ENCODE measurements at regions not wholly inside any gene's neighbourhood (a gene's known extent, or its start where the extent isn't known, plus 50 kb on each side); places are given as distances from the start of the nearest gene placed in this dataset.

DNA sequence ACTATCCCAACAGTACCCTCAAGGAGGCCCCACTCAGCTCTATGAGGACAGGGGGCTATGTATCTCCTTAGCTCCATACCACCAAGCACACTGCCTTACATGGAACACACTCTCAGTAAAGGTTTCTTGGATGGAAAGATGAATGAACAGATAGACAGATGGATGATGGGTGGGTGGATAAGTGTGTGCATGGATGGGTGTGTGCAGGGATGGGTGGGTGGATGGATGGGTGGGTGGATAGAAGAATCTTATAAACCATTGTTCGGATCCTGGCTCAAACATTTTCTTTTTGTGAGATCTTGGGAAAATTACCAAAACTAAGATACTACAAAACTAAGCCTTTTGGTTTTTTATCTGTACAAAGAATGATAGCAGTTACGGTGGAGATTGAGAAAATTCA is 111.0 kb upstream of the NFIA start:
- Histone ChIP-seq H3F3A (ENCODE audit: control insufficient read depth, insufficient read depth) (no peaks in the 10 kb centered on the region), H3K4me1 (ENCODE audit: control insufficient read depth, low read length) (no peaks in the 10 kb centered on the region), H3K4me2 (ENCODE audit: low read length) (no peak overlapping the region), H4K20me1 (ENCODE audit: control insufficient read depth, insufficient read depth, low read depth, low read length) (no peaks in the 10 kb centered on the region), H3K9me3 (ENCODE audit: control insufficient read depth, insufficient read depth, low read length) (no peaks in the 10 kb centered on the region), H3K27ac (ENCODE audit: low read depth, low read length) (no peak overlapping the region), H3K9me2 (replicated peaks; ENCODE audit: control insufficient read depth, low read length) (no peaks in the 10 kb centered on the region), H3K36me3 (ENCODE audit: control insufficient read depth, low read length) (no peaks in the 10 kb centered on the region), H3K79me2 (ENCODE audit: control insufficient read depth, low read length) (no peaks in the 10 kb centered on the region), H3K27me3 (ENCODE audit: control insufficient read depth, low read length) (peaks cover 42% of the 10 kb centered on the region), H3K4me3 (ENCODE audit: low read length) (no peak overlapping the region)
- TF ChIP-seq EZH2phosphoT487 (IDR thresholded peaks at IDR 0.05; ENCODE audit: borderline replicate concordance, low read length) (no peak), CTCF (IDR thresholded peaks at IDR 0.05; ENCODE audit: low read depth, low read length, poor library complexity, severe bottlenecking) (no peak)

DNA sequence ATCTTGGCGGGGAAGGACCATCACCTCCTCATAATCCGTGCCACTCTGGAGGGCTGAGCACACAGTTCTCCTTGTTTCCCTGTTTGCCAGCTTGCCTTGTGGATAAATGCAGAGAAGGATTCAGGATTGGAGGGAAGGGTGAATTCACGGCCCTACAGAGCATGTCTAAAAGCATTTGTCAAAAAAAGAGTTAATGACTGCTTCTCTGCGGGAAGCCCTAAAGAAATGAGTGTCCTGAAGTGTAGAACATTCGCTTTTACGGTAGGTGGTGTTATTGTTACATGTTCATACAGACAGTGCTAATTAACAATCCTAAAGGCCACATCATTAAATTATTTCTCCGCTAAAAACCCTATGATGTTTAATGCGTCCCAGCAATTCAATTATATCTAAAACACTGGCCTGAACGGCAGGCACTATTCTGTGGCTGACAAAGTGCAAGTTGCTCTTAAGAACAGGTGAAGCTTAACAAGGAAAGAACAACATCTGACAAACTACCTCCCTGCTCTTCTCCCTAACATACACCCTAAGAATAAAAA is 112.3 kb upstream of the NFIA start:
- Histone ChIP-seq H3F3A (ENCODE audit: control insufficient read depth, insufficient read depth) (no peaks in the 10 kb centered on the region), H3K4me2 (ENCODE audit: low read length) (no peak overlapping the region), H3K27me3 (ENCODE audit: control insufficient read depth, low read length) (peaks cover 35% of the 10 kb centered on the region), H3K4me1 (ENCODE audit: control insufficient read depth, low read length) (no peaks in the 10 kb centered on the region), H3K9me3 (ENCODE audit: control insufficient read depth, insufficient read depth, low read length) (peaks cover 7% of the 10 kb centered on the region), H3K27ac (ENCODE audit: low read depth, low read length) (no peak overlapping the region), H3K36me3 (ENCODE audit: control insufficient read depth, low read length) (no peaks in the 10 kb centered on the region), H3K4me3 (ENCODE audit: low read length) (no peak overlapping the region), H3K9me2 (replicated peaks; ENCODE audit: control insufficient read depth, low read length) (no peaks in the 10 kb centered on the region), H3K79me2 (ENCODE audit: control insufficient read depth, low read length) (no peaks in the 10 kb centered on the region), H4K20me1 (ENCODE audit: control insufficient read depth, insufficient read depth, low read depth, low read length) (no peaks in the 10 kb centered on the region)
- TF ChIP-seq EZH2phosphoT487 (IDR thresholded peaks at IDR 0.05; ENCODE audit: borderline replicate concordance, low read length), result no peak
- TF ChIP-seq CTCF (IDR thresholded peaks at IDR 0.05; ENCODE audit: low read depth, low read length, poor library complexity, severe bottlenecking), result no peak

- Histone ChIP-seq H3K79me2 (ENCODE audit: control insufficient read depth, low read length) (no peaks in the 10 kb centered on the region), H3K4me1 (ENCODE audit: control insufficient read depth, low read length) (no peaks in the 10 kb centered on the region), H3K27me3 (ENCODE audit: control insufficient read depth, low read length) (peaks cover 5% of the 10 kb centered on the region), H3K4me2 (ENCODE audit: low read length) (no peak overlapping the region), H4K20me1 (ENCODE audit: control insufficient read depth, insufficient read depth, low read depth, low read length) (no peaks in the 10 kb centered on the region), H3F3A (ENCODE audit: control insufficient read depth, insufficient read depth) (no peaks in the 10 kb centered on the region), H3K27ac (ENCODE audit: low read depth, low read length) (no peak overlapping the region), H3K4me3 (ENCODE audit: low read length) (no peak overlapping the region), H3K36me3 (ENCODE audit: control insufficient read depth, low read length) (no peaks in the 10 kb centered on the region), H3K9me3 (ENCODE audit: control insufficient read depth, insufficient read depth, low read length) (peaks cover 11% of the 10 kb centered on the region), H3K9me2 (replicated peaks; ENCODE audit: control insufficient read depth, low read length) (no peaks in the 10 kb centered on the region)
- TF ChIP-seq CTCF (IDR thresholded peaks at IDR 0.05; ENCODE audit: low read depth, low read length, poor library complexity, severe bottlenecking) (no peak), EZH2phosphoT487 (IDR thresholded peaks at IDR 0.05; ENCODE audit: borderline replicate concordance, low read length) (no peak)
Measured at GRCh38 chr1:60965280-60965854, 117.0 kb upstream of the NFIA start.

Data from DOHH2 (cell line).